ENCODE measurements at regions not wholly inside any gene's neighbourhood (a gene's known extent, or its start where the extent isn't known, plus 50 kb on each side); places are given as distances from the start of the nearest gene placed in this dataset.

DNA sequence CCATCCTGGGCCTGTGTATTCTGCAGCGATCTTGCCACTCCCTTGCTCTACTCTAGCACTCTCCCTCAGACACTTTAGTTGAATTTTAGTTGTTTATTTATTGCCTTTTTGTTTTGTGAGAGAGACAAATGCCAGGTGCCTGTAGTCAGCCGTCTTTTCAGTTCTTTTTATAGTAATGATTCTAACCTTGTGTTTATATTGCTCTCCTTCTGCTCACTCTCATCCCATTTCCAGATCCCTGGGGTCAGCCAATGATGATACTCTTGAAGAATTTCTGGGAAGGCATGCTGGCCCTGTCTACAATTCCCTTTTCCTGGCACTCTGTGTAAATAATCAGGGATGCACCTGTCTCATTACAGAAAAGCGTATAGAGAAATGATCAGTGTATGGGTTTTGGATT lies 334.1 kb upstream of the MIS18BP1 start:
- Histone ChIP-seq H3K4me1 (ENCODE audit: control insufficient read depth in 1 of 2, insufficient read depth in 2 of 2, low read length in 2 of 2) (no peaks in the 10 kb centered on the region), H3K4me3 (replicated peaks in 1 of 3; ENCODE audit: low read depth in 2 of 3, low read length in 3 of 3) (no peak overlapping the region), H3K27me3 (ENCODE audit: control insufficient read depth in 2 of 2, insufficient read depth in 2 of 2, low read length in 2 of 2) (no peaks in the 10 kb centered on the region), H3K79me2 (ENCODE audit: insufficient read depth, low read length) (no peaks in the 10 kb centered on the region), H3K9ac (ENCODE audit: insufficient read depth, low read length, poor library complexity, severe bottlenecking) (no peak overlapping the region), H2AFZ (ENCODE audit: insufficient read depth, low read depth, low read length, poor library complexity, severe bottlenecking) (no peak overlapping the region), H3K36me3 (replicated peaks in 1 of 2; ENCODE audit: control insufficient read depth in 1 of 2, insufficient read depth in 2 of 2, low read length in 2 of 2) (no peaks in the 10 kb centered on the region), H3K27ac (ENCODE audit: low read depth in 1 of 2, low read length in 2 of 2) (no peak overlapping the region), H3K4me2 (replicated peaks; ENCODE audit: extremely low read depth, low read length, poor library complexity, severe bottlenecking) (no peak overlapping the region), H3K9me3 (replicated peaks in 1 of 2; ENCODE audit: control insufficient read depth in 1 of 2, insufficient read depth in 1 of 2, low read length in 2 of 2) (peaks cover 19 to 25% of the 10 kb centered on the region in 2 donors), H4K20me1 (ENCODE audit: insufficient read depth, low read length) (no peaks in the 10 kb centered on the region)
- Mint-ChIP-seq H3K36me3 (no peaks in the 10 kb centered on the region), H3K9me3 (peaks cover 5 to 25% (median 9%) of the 10 kb centered on the region in 7 donors), H3K27ac (no peak overlapping the region), H3K4me1 (no peaks in the 10 kb centered on the region), H3K27me3 (ENCODE audit: low read depth in 3 of 3) (no peaks in the 10 kb centered on the region), H3K4me3 (no peak overlapping the region)
- intact Hi-C loops (cut with micrococcal nuclease): no loop called here
- no CpG with 5 or more reads among the region's 3 CpGs for WGBS (ENCODE audit: insufficient coverage)
- DNase-seq: no peak
- TF ChIP-seq, protein P1, sequence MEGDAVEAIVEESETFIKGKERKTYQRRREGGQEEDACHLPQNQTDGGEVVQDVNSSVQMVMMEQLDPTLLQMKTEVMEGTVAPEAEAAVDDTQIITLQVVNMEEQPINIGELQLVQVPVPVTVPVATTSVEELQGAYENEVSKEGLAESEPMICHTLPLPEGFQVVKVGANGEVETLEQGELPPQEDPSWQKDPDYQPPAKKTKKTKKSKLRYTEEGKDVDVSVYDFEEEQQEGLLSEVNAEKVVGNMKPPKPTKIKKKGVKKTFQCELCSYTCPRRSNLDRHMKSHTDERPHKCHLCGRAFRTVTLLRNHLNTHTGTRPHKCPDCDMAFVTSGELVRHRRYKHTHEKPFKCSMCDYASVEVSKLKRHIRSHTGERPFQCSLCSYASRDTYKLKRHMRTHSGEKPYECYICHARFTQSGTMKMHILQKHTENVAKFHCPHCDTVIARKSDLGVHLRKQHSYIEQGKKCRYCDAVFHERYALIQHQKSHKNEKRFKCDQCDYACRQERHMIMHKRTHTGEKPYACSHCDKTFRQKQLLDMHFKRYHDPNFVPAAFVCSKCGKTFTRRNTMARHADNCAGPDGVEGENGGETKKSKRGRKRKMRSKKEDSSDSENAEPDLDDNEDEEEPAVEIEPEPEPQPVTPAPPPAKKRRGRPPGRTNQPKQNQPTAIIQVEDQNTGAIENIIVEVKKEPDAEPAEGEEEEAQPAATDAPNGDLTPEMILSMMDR (IDR thresholded peaks at IDR 0.05): no peak

DNA sequence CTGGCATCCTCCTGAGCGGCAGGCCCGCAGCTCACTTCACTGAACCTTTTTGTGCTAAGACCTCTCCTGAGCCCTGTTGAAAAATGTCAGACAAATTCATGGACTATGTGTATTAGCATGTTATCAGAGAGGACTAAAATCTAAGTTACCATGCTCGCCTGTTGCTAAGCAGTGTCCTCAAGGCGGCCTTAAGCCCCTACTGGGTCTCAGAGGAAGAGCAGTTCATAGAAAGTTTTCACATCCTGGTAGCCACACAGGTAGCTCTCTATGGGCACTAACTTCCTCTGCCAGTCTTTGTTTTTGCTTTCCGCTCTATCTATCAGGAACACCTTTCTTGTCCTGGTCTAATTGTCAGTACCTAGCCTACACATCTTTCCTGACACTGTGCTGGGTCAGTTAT lies 306.6 kb upstream of the MIS18BP1 start:
- H3K79me2 ChIP-seq (ENCODE audit: insufficient read depth, low read length): no peaks in the 10 kb centered on the region
- Mint-ChIP-seq H3K4me3 (no peak overlapping the region), H3K36me3 (no peaks in the 10 kb centered on the region), H3K27ac (no peak overlapping the region), H3K27me3 (ENCODE audit: low read depth in 3 of 3) (no peaks in the 10 kb centered on the region), H3K4me1 (no peaks in the 10 kb centered on the region), H3K9me3 (peaks cover 0 to 3% (median 0%) of the 10 kb centered on the region in 7 donors)
- H3K4me2 ChIP-seq (replicated peaks; ENCODE audit: extremely low read depth, low read length, poor library complexity, severe bottlenecking): no peak overlapping the region
- H3K27ac ChIP-seq (ENCODE audit: low read depth in 1 of 2, low read length in 2 of 2): no peak overlapping the region
- H3K9me3 ChIP-seq (replicated peaks in 1 of 2; ENCODE audit: control insufficient read depth in 1 of 2, insufficient read depth in 1 of 2, low read length in 2 of 2): no peaks in the 10 kb centered on the region
- DNase-seq: no peak
- intact Hi-C loops (cut with micrococcal nuclease): no loop called here
- 78% methylated on average over 4 of the region's 5 CpGs for WGBS (ENCODE audit: insufficient coverage)
- H3K4me1 ChIP-seq (ENCODE audit: control insufficient read depth in 1 of 2, insufficient read depth in 2 of 2, low read length in 2 of 2): no peaks in the 10 kb centered on the region
- no peaks in the 10 kb centered on the region for H3K36me3 ChIP-seq (replicated peaks in 1 of 2; ENCODE audit: control insufficient read depth in 1 of 2, insufficient read depth in 2 of 2, low read length in 2 of 2)
- TF ChIP-seq, protein P1 (IDR thresholded peaks at IDR 0.05): no peak
- no peaks in the 10 kb centered on the region for H4K20me1 ChIP-seq (ENCODE audit: insufficient read depth, low read length)
- H3K27me3 ChIP-seq (ENCODE audit: control insufficient read depth in 2 of 2, insufficient read depth in 2 of 2, low read length in 2 of 2): no peaks in the 10 kb centered on the region
- no peak overlapping the region for H2AFZ ChIP-seq (ENCODE audit: insufficient read depth, low read depth, low read length, poor library complexity, severe bottlenecking)
- H3K4me3 ChIP-seq (replicated peaks in 1 of 3; ENCODE audit: low read depth in 2 of 3, low read length in 3 of 3): no peak overlapping the region
- no peak overlapping the region for H3K9ac ChIP-seq (ENCODE audit: insufficient read depth, low read length, poor library complexity, severe bottlenecking)

Measured in CD14-positive monocyte (primary cell).